ENCODE measurements at regions not wholly inside any gene's neighbourhood (a gene's known extent, or its start where the extent isn't known, plus 50 kb on each side); places are given as distances from the start of the nearest gene placed in this dataset.
"Not testable (repeated sequence)": the region's sequence is repeated elsewhere in the genome, so short reads cannot be mapped to it uniquely, and the experiment has no call there.

- POLR2A ChIA-PET (ENCODE audit: partially characterized antibody); intact Hi-C loops (cut with micrococcal nuclease); H3K4me3 Mint-ChIP-seq: not testable (repeated sequence)
Measured at GRCh38 chr16:60647388-60647787, 1388.8 kb downstream of the CDH8 start.

GRCh38 chr16:60646631-60647030 lies 1389.6 kb downstream of the CDH8 start:
- ChIA-PET POLR2A (ENCODE audit: partially characterized antibody) (no interaction called here), CTCF (ENCODE audit: partially characterized antibody) (no interaction called here)
- H3K27me3 Mint-ChIP-seq = no peaks in the 10 kb centered on the region
- H3K4me1 ChIP-seq (ENCODE audit: insufficient read depth, low read length) = no peaks in the 10 kb centered on the region
- H3K9me3 Mint-ChIP-seq = peaks cover 0 to 37% (median 16%) of the 10 kb centered on the region in 8 donors
- H3K36me3 ChIP-seq (ENCODE audit: insufficient read depth, low read length) = no peaks in the 10 kb centered on the region
- H3K27ac Mint-ChIP-seq = no peak overlapping the region
- H3K27me3 ChIP-seq (ENCODE audit: insufficient read depth, low read length) = no peaks in the 10 kb centered on the region
- no peaks in the 10 kb centered on the region for H3K36me3 Mint-ChIP-seq
- intact Hi-C loops (cut with micrococcal nuclease) = no loop called here
- no peak for DNase-seq
- H3K4me3 ChIP-seq (ENCODE audit: low read length in 2 of 2) = no peak overlapping the region
- no peak overlapping the region for H3K27ac ChIP-seq (ENCODE audit: low read depth, low read length)
- H3K4me1 Mint-ChIP-seq = no peaks in the 10 kb centered on the region
- no peak overlapping the region for H3K4me3 Mint-ChIP-seq
- no peaks in the 10 kb centered on the region for H3K9me3 ChIP-seq (ENCODE audit: control insufficient read depth in 1 of 2, low read length in 2 of 2)

More at GRCh38 chr16:60647388-60647787, 1388.8 kb downstream of the CDH8 start:
- H3K27me3 Mint-ChIP-seq; H3K36me3 Mint-ChIP-seq; H3K4me1 Mint-ChIP-seq; H3K4me1 ChIP-seq (ENCODE audit: insufficient read depth, low read length); H3K36me3 ChIP-seq (ENCODE audit: insufficient read depth, low read length); H3K27me3 ChIP-seq (ENCODE audit: insufficient read depth, low read length); H3K4me3 ChIP-seq (ENCODE audit: low read length in 2 of 2); H3K27ac ChIP-seq (ENCODE audit: low read depth, low read length); DNase-seq; H3K27ac Mint-ChIP-seq; H3K9me3 ChIP-seq (ENCODE audit: control insufficient read depth in 1 of 2, low read length in 2 of 2); CTCF ChIA-PET (ENCODE audit: partially characterized antibody): not testable (repeated sequence)
- peaks cover 2 to 32% (median 15%) of the 10 kb centered on the region in 8 donors for H3K9me3 Mint-ChIP-seq

DNA sequence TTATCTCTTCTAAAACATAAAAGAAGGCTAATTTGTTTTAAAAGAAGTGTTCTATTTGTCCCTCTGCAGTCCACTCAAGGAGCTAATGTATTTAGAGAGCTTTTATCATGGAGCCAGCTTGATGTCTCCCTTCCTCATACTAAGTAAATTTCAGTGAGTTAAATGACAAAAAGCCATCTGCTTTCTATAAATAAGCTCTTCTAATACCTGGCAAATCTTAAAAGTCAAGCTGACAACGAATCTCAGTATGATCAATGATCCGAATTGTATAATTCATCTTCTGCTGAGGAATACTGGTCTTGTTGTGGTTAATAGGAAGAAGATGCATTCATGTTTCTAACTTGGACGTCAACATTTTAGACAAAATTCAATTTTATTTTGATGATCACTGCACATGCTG lies 1390.7 kb downstream of the CDH8 start:
- H3K27me3 ChIP-seq (ENCODE audit: insufficient read depth, low read length) = no peaks in the 10 kb centered on the region
- intact Hi-C loops (cut with micrococcal nuclease) = no loop called here
- no peak overlapping the region for H3K4me3 Mint-ChIP-seq
- POLR2A ChIA-PET (ENCODE audit: partially characterized antibody) = no interaction called here
- H3K9me3 Mint-ChIP-seq = peaks cover 0 to 37% (median 17%) of the 10 kb centered on the region in 8 donors
- no peak for DNase-seq
- H3K27ac Mint-ChIP-seq = no peak overlapping the region
- no peaks in the 10 kb centered on the region for H3K9me3 ChIP-seq (ENCODE audit: control insufficient read depth in 1 of 2, low read length in 2 of 2)
- H3K27ac ChIP-seq (ENCODE audit: low read depth, low read length) = no peak overlapping the region
- H3K4me3 ChIP-seq (ENCODE audit: low read length in 2 of 2) = no peak overlapping the region
- H3K4me1 ChIP-seq (ENCODE audit: insufficient read depth, low read length) = no peaks in the 10 kb centered on the region
- H3K27me3 Mint-ChIP-seq = no peaks in the 10 kb centered on the region
- CTCF ChIA-PET (ENCODE audit: partially characterized antibody) = no interaction called here
- H3K36me3 Mint-ChIP-seq = no peaks in the 10 kb centered on the region
- H3K4me1 Mint-ChIP-seq = no peaks in the 10 kb centered on the region
- H3K36me3 ChIP-seq (ENCODE audit: insufficient read depth, low read length) = no peaks in the 10 kb centered on the region

- H3K4me3 ChIP-seq (ENCODE audit: low read length in 2 of 2) = no peak overlapping the region
- Mint-ChIP-seq H3K27ac (no peak overlapping the region), H3K27me3 (no peaks in the 10 kb centered on the region), H3K4me3 (no peak overlapping the region), H3K4me1 (no peaks in the 10 kb centered on the region), H3K9me3 (peaks cover 0 to 49% (median 22%) of the 10 kb centered on the region in 8 donors), H3K36me3 (no peaks in the 10 kb centered on the region)
- H3K27ac ChIP-seq (ENCODE audit: low read depth, low read length) = no peak overlapping the region
- no peaks in the 10 kb centered on the region for H3K4me1 ChIP-seq (ENCODE audit: insufficient read depth, low read length)
- intact Hi-C loops (cut with micrococcal nuclease) = no loop called here
- no peaks in the 10 kb centered on the region for H3K36me3 ChIP-seq (ENCODE audit: insufficient read depth, low read length)
- no peaks in the 10 kb centered on the region for H3K9me3 ChIP-seq (ENCODE audit: control insufficient read depth in 1 of 2, low read length in 2 of 2)
- ChIA-PET POLR2A (ENCODE audit: partially characterized antibody) (no interaction called here), CTCF (ENCODE audit: partially characterized antibody) (no interaction called here)
- no peaks in the 10 kb centered on the region for H3K27me3 ChIP-seq (ENCODE audit: insufficient read depth, low read length)
- no peak for DNase-seq
Measured at GRCh38 chr16:60642956-60643355, 1393.3 kb downstream of the CDH8 start.

- DNase-seq = no peak
- no peaks in the 10 kb centered on the region for H3K27me3 Mint-ChIP-seq
- no peaks in the 10 kb centered on the region for H3K36me3 ChIP-seq (ENCODE audit: insufficient read depth, low read length)
- no peaks in the 10 kb centered on the region for H3K36me3 Mint-ChIP-seq
- H3K27me3 ChIP-seq (ENCODE audit: insufficient read depth, low read length) = no peaks in the 10 kb centered on the region
- H3K27ac Mint-ChIP-seq = no peak overlapping the region
- no peaks in the 10 kb centered on the region for H3K4me1 ChIP-seq (ENCODE audit: insufficient read depth, low read length)
- intact Hi-C loops (cut with micrococcal nuclease) = no loop called here
- CTCF ChIA-PET (ENCODE audit: partially characterized antibody) = no interaction called here
- peaks cover 0 to 49% (median 23%) of the 10 kb centered on the region in 8 donors for H3K9me3 Mint-ChIP-seq
- H3K4me3 ChIP-seq (ENCODE audit: low read length in 2 of 2) = no peak overlapping the region
- H3K27ac ChIP-seq (ENCODE audit: low read depth, low read length) = no peak overlapping the region
- H3K9me3 ChIP-seq (ENCODE audit: control insufficient read depth in 1 of 2, low read length in 2 of 2) = no peaks in the 10 kb centered on the region
- POLR2A ChIA-PET (ENCODE audit: partially characterized antibody) = no interaction called here
- H3K4me1 Mint-ChIP-seq = no peaks in the 10 kb centered on the region
- peak overlapping the region in 1 of 8 donors; percentile 71 for H3K4me3 Mint-ChIP-seq
Measured at GRCh38 chr16:60641067-60641665, 1395.1 kb downstream of the CDH8 start.

- H3K9me3 Mint-ChIP-seq = peaks cover 0 to 52% (median 25%) of the 10 kb centered on the region in 8 donors
- POLR2A ChIA-PET (ENCODE audit: partially characterized antibody) = no interaction called here
Measured at GRCh38 chr16:60640038-60640437, 1396.2 kb downstream of the CDH8 start.

GRCh38 chr16:60636636-60637035 lies 1399.6 kb downstream of the CDH8 start:
- H3K27ac ChIP-seq (ENCODE audit: low read depth, low read length); H3K9me3 ChIP-seq (ENCODE audit: control insufficient read depth in 1 of 2, low read length in 2 of 2); H3K4me1 ChIP-seq (ENCODE audit: insufficient read depth, low read length); H3K36me3 ChIP-seq (ENCODE audit: insufficient read depth, low read length); DNase-seq; CTCF ChIA-PET (ENCODE audit: partially characterized antibody); H3K4me3 ChIP-seq (ENCODE audit: low read length in 2 of 2); H3K4me3 Mint-ChIP-seq; H3K36me3 Mint-ChIP-seq; H3K27ac Mint-ChIP-seq; H3K27me3 ChIP-seq (ENCODE audit: insufficient read depth, low read length); intact Hi-C loops (cut with micrococcal nuclease); H3K4me1 Mint-ChIP-seq; POLR2A ChIA-PET (ENCODE audit: partially characterized antibody); H3K27me3 Mint-ChIP-seq: not testable (repeated sequence)
- peaks cover 0 to 45% (median 24%) of the 10 kb centered on the region in 8 donors for H3K9me3 Mint-ChIP-seq

More at GRCh38 chr16:60640038-60640437, 1396.2 kb downstream of the CDH8 start:
- no peaks in the 10 kb centered on the region for H3K36me3 Mint-ChIP-seq
- no peak for DNase-seq
- no peaks in the 10 kb centered on the region for H3K4me1 ChIP-seq (ENCODE audit: insufficient read depth, low read length)
- CTCF ChIA-PET (ENCODE audit: partially characterized antibody) = no interaction called here
- H3K4me1 Mint-ChIP-seq = no peaks in the 10 kb centered on the region
- intact Hi-C loops (cut with micrococcal nuclease) = no loop called here
- no peak overlapping the region for H3K27ac Mint-ChIP-seq
- no peaks in the 10 kb centered on the region for H3K27me3 ChIP-seq (ENCODE audit: insufficient read depth, low read length)
- no peaks in the 10 kb centered on the region for H3K36me3 ChIP-seq (ENCODE audit: insufficient read depth, low read length)
- H3K27ac ChIP-seq (ENCODE audit: low read depth, low read length) = no peak overlapping the region
- H3K9me3 ChIP-seq (ENCODE audit: control insufficient read depth in 1 of 2, low read length in 2 of 2) = no peaks in the 10 kb centered on the region
- H3K27me3 Mint-ChIP-seq = no peaks in the 10 kb centered on the region
- no peak overlapping the region for H3K4me3 ChIP-seq (ENCODE audit: low read length in 2 of 2)
- no peak overlapping the region for H3K4me3 Mint-ChIP-seq

DNA sequence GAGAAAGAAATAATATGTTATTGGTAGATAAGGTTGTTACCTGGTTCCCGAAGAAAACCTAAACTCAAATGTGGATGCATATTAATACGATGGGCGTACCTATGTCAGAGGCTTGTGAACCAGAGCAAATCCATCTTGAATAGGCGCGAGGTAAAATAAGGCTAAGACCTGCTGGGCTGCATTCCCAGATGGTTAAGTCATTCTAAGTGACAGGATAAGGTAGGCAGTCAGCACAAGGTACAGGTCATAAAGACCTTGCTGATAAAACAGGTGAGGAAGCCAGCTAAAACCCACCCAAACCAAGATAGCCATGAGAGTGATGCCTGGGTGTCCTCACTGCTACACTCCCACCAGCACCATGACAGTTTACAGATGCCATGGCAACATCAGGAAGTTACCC lies 1400.1 kb downstream of the CDH8 start:
- ChIA-PET POLR2A (ENCODE audit: partially characterized antibody) (no interaction called here), CTCF (ENCODE audit: partially characterized antibody) (no interaction called here)
- H3K4me1 ChIP-seq (ENCODE audit: insufficient read depth, low read length) = no peaks in the 10 kb centered on the region
- intact Hi-C loops (cut with micrococcal nuclease) = no loop called here
- H3K4me3 ChIP-seq (ENCODE audit: low read length in 2 of 2) = no peak overlapping the region
- H3K27ac Mint-ChIP-seq = no peak overlapping the region
- H3K27me3 ChIP-seq (ENCODE audit: insufficient read depth, low read length) = no peaks in the 10 kb centered on the region
- peaks cover 0 to 44% (median 24%) of the 10 kb centered on the region in 8 donors for H3K9me3 Mint-ChIP-seq
- DNase-seq = no peak
- no peaks in the 10 kb centered on the region for H3K36me3 Mint-ChIP-seq
- H3K36me3 ChIP-seq (ENCODE audit: insufficient read depth, low read length) = no peaks in the 10 kb centered on the region
- H3K4me3 Mint-ChIP-seq = no peak overlapping the region
- no peaks in the 10 kb centered on the region for H3K27me3 Mint-ChIP-seq
- H3K4me1 Mint-ChIP-seq = no peaks in the 10 kb centered on the region
- H3K9me3 ChIP-seq (ENCODE audit: control insufficient read depth in 1 of 2, low read length in 2 of 2) = no peaks in the 10 kb centered on the region
- H3K27ac ChIP-seq (ENCODE audit: low read depth, low read length) = no peak overlapping the region

Measured in CD4-positive, alpha-beta memory T cell (primary cell).